Peyer's patch (tissue), 4 donors: ENCODE measurements at regions not wholly inside any gene's neighbourhood (a gene's known extent, or its start where the extent isn't known, plus 50 kb on each side); places are given as distances from the start of the nearest gene placed in this dataset.

Source experiments
- CTCF ChIP-seq, 6 experiments: fragments of 450-650 bp in 4 of 6; fragments of 200-600 bp in 2 of 6; sonication (generic) in 1 of 6; IDR thresholded peaks; one replicate each; pipeline ENCODE4 v1.5.1; 2017 to 2019; ENCODE audit warnings: antibody characterized with exemption in 6 of 6, mild to moderate bottlenecking in 3 of 6, moderate library complexity in 1 of 6
- POLR2A ChIP-seq, 2 donors: fragments of 450-650 bp; IDR thresholded peaks; one replicate each; pipeline ENCODE4 v1.5.1; 2017; ENCODE audit warnings: antibody characterized with exemption in 2 of 2, mild to moderate bottlenecking in 2 of 2, moderate library complexity in 2 of 2

DNA sequence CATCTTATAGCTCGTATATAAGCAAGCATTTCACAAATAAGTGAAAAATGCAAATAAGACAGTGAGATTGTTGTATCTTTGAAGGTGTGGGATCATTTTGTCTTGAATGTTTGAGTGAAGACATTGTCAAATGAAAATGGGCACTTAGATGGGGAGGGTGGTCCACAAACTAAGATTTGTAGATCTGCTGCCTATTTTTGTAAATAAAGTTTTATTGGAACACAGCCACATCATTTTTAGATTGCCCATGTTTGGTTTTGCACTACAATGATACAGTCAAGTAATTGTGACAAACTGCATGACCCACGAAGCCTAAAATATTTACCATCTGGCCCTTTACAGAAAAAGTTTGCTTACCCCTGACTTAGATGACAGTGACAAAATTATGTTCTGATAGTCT lies 156.7 kb downstream of the PAH start:
- no peak for TF ChIP-seq POLR2A (IDR thresholded peaks at IDR 0.05)
- no peak for TF ChIP-seq CTCF (IDR thresholded peaks at IDR 0.05)
